IPS DF 4.7 (cell line): ENCODE measurements at regions not wholly inside any gene's neighbourhood (a gene's known extent, or its start where the extent isn't known, plus 50 kb on each side); places are given as distances from the start of the nearest gene placed in this dataset.

Source experiments
- DNase-seq: peaks from one replicate; pipeline ENCODE4 v3.0.0-alpha.2; 2013; ENCODE audit warnings: low spot score; ENCODE audit errors: extremely low read depth

DNA sequence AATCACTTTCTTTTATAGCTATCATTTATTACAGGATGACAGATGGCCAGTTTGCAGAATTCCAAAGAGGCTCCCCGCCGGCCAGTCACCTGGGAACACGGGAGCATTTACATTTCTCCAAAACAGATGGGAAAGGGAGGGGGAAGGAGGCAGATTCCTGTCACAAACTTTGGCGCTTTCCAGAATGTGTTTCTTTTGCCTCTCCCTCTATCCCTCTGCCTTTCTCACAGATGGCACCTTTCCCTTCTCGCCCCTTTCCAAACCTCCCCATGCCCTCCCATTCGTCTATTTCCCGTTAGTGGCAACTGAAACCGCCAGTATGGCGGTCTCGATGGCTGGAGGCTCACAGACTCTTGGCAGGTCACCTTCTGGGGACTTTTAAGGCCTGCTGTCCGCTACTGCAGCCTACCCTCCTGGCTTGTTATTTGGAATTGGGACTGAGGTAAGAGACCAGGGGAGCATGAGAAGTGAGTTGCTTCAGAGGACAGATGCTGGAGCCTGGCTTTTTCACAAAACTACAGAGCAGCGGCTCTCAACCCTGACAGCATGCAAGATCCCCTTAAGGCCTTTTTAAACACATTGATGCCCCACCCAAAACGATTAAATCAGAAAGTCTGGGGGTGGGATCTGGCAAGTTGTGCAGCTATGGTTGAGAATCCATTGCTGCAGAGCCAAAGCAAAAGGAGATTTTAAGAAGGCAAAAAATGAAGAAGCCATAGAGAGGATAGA lies 161.5 kb upstream of the VASH1 start:
- no peak for DNase-seq

DNA sequence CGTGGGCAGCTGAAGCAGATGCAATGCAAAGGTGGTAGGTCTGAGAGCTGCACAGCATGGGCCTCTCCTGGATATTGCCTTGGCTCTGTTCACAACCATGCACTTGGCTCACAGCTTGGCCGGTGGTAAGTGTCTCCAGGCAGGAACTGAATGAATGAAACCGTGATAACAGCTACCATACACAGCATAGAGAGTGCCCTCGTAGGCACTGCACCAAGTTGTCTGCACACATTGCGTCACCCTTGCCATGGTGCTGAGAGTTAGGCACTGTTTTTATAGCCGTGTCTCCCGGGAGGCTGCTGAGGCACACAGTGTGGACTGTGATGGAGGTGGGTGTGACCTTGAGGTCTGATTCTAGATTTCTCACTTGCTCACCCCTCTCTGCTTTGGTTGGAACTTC lies 157.6 kb upstream of the VASH1 start:
- DNase-seq = no peak

DNA sequence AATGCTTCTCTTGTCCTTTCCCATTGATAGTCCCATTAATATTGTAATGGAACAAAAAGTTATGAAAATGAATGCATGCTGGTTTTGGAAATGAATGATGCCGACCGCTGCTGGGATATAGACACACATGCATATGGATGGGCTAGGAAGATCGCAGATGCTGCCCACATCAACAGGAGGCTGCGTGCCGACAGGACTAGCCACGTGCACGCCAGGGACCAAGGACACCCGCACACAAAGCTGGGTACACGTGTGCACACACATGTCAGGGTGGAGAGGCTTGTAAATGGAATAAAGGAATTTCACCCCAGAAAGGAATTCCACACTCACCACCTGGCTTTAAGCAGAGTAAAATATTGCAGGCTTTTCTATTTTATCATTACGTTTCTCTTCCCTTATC lies 153.8 kb upstream of the VASH1 start:
- no peak for DNase-seq

DNA sequence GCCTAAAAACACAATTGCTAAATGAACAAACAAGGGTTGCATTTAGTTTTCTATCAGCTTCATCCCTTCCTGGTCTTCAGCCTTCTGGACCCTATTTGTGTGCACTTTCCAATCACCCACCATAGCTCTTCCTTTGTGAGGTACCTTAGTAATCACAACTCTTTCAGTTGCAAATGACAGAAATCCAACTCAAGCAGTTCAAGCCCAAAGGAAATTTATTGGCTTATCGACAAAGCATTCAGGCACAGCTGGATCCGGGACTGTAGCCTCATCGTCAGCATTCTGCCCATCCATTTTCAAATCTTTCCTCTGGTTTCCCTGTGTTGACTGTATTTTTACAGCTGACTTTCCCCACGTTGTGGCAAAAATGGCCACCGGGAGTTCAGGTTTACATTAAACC lies 148.6 kb upstream of the VASH1 start:
- peak; percentile 9 for DNase-seq

DNA sequence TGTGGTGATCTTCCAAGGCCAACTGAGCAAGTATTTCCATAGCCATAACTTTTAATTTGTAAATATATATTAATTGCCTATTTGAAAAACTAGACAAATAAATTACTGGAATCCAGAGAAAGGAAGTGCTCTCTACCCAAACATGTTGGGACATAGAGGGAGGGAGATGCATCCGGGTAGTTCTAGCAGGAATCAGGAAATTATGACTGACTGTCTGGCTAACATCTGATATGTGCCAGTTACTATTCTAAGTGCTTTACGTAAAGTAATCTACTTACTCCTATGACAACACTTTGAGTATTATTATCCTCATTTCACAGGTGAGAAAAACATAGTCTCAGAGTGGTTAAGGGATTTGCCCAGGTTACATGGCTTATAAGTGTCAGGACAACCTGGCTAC lies 147.7 kb upstream of the VASH1 start:
- DNase-seq = no peak

DNA sequence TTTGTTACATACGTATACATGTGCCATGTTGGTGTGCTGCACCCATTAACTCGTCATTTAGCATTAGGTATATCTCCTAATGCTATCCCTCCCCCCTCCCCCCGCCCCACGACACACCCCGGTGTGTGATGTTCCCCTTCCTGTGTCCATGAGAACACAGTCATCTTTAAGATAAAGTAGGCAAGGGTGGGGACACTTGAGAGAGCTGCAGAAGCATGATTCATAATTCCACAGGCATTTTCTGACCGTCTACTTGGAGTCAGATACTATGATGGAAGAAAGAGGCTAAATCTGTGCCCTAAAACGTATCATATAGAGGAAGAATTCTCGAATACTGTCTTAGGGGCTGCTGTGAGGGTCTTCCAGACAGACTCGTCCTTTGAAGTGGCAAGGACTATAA lies 145.9 kb upstream of the VASH1 start:
- no peak for DNase-seq

DNA sequence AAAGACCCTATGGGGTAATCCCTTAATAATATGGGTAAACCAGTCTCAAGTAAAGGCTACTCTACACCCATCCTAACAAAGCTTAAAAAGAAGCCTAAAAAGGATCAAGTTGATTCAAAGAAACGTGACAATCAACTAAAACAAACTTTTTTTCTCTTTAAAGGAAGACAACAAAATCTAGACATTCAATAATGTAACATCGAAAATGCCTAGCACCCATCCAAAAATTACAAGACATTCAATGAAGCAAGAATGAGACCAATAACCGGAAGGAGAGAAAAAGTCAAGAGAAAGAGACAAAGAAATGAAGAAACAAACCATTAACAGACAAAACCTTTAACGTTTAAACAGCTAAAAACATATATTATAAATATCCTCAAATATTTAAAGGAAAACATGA lies 143.8 kb upstream of the VASH1 start:
- DNase-seq = no peak

DNA sequence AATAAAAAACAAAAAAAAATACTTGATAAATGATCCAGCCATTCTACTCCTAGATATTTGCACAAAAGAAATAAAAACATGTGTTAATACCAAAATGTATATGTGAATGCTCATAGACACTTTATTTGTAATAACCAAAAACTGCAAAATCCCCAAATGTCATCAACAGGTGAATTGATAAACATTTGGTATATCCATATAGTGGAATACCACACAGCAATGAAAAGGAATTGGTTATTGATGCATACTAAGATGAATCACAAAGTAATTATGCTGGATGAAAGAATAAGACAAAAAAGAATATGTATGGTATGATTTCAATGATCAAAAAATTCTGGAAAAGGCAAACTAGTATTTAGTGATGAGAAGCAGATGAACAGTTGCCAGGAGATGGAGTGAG lies 124.7 kb upstream of the VASH1 start:
- no peak for DNase-seq

DNA sequence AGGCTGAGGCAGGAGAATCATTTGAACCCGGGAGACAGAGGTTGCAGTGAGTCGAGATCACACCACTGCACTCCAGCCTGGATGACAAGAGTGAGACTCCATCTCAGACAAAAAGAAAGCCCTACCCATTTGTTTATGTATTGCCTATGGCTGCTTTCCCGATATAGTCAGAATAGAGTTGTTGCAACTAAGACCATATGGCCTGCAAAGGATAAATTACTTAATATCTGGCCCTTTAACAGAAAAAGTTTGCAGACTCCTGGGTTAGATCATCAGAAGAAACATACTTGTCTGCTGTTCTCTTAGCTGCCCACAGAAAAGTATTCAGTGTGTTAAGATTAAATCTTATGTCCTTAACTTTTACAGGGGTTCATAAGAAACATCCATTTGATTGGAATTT lies 122.4 kb upstream of the VASH1 start:
- DNase-seq = no peak

DNA sequence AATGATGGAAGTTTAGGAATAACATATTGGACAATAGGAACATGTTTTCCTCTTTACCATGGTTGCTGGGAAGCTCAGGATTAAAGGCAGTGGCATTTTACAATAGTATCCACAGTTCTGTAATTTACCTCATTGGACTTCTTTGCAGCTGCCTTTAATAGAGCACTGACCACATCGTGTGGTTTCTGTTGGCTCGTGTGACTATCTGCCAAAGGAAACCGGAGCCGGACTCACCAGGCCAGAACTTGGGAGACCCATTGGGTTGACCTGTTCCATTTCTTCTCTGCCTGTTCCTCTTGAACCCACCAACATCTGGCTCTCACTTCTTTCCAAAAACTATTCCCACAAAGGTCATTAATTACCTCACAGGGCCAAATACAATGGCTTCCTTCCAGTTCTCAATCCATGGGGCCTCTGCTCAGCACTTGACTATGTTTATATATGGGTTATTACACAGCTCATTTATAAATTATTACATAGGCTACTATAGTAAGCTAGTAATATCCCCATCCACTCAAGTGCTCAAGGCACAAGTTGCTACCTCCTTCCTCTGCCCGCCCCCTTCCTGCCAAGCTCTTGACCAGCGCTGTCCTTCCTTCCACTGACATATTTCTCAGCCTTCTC lies 121.5 kb upstream of the VASH1 start:
- DNase-seq = no peak

DNA sequence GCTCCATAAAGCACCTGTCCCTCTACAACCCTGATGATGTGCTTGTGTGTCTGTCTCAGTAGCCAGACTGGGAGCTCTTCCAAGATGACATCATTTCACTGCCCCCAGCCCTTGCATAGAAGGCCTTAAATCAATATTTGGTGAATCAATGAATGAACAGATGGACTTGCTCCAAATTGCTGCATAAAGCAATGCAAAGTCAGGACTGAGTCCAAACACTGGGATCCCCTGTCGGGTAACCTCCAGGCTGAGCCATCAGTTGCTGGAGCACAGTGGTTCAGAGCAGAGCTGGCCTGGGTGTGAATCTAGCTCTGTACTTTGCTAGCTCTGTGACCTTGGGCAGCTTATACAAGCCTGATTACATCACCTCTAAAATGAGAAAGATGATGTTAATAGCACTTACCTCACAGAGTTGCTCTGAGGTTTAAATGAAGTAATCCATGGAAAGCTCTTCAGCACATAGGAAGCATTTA lies 120.3 kb upstream of the VASH1 start:
- DNase-seq = no peak

DNA sequence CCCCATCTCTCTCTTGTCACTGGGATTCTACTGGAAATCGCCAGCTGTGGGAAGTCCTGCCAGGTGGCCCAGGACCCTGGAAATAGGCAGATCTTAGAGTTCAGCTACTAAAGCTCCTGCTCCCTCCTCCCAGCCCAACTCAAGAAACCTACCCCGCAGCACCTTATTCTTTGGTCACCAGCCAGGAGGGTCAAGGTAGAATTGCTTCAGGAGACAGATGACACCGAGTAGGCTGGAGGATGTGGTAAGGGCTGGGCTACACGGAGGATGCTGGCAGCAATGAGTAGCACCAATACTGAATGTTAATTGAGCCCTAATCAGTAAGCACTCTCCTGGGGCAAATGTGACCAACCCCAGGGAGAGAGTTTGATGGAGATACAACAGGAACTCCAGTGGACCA lies 119.7 kb upstream of the VASH1 start:
- DNase-seq = no peak

DNA sequence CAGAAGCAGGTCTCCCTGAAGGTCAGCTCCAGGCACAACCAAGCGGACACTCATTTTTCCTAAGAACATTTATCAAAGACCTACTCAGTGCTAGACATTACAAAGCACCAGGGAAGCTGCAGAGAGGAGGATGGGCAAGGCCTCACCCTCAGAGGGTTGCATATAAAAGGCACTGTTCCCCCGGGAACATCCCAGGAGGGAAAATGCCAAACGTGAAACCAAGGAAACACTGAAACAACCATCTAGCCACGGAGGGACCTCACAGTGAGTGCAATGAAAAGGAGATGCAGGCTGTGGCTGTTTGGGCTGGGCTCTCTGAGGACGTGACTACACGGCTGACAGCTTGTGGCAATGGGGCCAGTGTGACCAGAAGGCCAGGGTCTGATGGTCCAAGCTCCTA lies 117.4 kb upstream of the VASH1 start:
- DNase-seq = no peak

DNA sequence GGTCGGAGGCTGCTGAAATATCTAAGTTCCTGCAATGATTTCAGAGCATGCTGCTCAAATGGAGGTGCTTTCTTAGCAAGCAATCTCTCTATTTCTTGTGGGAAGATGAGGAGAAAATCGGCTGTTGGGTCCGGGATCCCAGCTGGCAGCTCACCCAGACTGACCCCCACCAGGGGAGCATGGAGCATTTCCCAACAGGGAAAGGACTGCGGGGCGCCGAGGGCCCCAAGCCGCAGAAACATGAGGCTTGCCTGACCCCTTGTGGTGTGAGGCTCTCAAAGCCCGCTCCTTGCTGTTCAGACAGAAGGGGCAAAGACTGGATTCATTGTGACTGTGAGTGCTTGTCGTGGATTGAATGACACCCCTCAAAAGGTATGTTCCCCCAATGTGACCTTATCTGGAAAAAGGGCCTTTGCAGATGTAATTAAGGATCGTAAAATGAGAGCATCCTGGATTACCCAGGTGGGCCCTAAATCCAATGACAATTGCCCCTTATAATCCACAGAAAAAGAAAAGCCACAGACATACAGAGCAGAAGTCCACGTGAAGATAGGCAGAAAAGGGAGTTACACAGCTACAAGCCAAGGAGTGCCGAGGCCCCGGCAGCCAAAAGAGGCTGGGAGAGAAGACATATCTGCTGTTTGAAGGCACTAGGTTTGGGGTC lies 116.3 kb upstream of the VASH1 start:
- no peak for DNase-seq

DNA sequence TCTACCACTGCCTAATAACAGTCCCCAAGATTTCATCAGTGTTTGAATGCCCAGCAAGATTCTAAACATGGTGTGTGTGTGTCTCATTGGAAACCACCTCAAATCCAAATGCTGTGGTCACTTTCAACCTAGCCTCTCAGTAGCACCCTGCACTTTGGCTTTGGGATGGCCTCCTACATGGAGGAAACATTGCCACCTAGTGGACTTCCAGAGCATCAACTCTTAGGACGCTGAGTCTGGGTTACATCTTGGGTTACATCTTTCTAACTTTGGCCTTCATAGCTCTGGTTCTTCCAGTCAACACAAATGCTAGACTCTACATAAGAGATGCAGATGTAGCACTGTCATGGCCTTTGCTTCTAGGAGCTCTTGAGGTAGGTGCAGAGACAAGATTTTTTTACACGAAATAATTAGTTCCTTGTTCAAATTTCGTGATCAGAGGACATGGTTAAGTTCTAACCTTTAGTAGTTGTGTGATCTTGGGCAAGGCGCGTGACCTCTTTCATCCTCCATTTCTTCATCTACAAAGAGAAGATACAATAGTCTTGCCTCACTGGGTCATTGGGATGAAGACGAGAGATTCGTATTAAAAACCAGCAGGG lies 113.5 kb upstream of the VASH1 start:
- no peak for DNase-seq

DNA sequence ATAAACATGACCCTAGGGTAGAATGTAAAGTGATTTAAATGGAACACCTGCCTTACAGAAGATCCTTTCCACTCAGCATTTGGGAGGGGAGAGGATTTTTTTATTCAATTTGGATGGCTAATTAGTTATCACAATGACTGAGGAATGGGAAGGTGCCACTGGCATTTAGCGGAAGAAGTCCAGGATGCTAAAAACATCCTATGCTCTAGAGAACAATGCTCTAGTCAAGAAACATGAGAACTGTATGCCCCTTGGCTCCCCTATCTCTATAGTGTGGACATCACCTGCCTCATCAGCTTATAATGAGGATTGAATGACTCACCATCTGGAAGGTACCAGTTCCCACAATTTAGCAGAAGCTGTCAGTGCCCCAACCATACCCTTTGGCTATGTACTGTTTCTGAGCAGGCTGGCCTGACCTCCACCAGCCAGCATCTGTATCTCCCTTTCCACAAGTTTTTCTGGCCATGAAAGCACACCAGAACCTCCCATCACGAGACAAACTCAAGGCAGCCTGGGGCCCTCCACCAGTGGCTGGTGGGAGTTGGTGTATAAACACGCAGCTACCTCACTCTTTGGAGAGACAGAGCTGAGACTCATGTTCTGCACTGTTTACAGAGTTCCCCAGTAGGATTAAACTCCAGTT lies 109.7 kb upstream of the VASH1 start:
- no peak for DNase-seq

DNA sequence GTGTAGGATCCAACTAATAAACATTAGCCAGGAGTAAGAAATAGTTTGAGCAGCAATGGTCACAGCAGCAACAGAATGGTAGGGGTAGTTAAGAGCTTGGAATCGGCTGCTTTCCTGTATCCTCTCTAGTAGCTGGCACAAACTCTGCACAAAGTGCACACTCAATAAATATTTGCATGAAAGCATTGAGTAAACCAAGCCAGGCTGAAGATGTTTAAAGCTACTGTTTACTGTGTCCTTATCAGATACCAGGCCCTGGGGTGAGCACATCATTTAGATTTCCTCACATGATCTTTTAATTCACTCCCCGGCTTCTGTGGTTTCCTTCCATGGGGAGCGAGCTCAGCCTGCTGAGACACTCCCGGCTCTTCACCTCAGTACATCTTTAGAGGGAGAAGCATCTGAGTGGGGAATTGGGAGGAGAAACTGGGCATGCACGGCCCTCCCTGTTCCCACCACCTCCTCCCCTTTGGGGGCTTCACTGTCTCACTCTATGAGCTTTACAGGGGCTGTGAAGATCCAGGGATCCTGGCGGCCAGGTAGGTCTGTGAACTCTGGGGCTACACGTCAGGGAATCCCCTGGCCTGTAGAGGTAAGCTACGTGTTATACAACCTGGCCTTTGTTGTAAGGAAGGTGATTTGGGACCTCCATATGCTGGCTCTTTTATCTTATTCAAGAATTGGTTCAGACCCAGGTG lies 107.2 kb upstream of the VASH1 start:
- DNase-seq = no peak

DNA sequence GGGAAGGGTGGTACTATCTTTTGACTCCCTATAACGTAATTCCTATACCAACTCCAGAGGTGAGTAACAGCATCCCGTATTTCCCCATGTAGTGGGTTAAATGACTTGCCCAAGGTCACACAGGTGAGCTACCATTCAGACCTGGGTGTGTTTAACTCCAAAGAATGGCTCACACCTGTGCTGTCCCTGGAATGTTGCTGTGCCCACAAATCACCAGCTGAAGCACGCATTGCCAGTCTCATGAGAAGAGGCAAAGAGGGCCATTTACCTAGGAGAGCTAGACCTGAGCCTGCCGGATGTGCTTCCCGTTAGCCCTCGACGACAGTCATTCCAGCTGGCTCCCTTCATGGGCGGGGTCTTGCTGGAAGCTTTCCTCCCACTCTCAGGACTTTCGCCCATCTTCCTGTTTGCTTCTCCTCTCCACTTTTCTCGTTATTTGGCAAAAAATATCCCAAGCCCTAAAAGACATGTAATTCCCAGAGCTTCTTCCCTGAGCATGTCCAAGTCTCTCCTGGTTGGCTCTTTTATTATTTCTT lies 106.6 kb upstream of the VASH1 start:
- DNase-seq = no peak

DNA sequence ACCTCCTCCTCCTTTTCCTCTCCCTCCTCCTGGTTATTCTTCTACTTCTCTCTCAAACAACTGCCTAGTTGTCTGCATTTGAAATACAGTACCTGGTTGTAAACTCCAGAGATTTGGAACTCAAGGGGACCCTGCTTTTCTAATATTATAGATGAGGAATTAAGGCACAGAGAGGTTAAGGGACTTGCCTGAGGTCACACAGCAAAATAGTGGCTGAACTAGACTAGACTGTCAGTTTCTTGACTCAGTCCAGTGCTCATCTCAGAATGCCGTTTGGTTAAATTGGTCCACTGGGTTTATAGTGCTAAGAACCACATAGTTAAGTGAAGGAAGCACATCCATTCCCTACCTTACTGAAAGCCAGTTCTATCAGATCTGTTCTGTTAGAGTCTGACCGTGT lies 105.9 kb upstream of the VASH1 start:
- no peak for DNase-seq

DNA sequence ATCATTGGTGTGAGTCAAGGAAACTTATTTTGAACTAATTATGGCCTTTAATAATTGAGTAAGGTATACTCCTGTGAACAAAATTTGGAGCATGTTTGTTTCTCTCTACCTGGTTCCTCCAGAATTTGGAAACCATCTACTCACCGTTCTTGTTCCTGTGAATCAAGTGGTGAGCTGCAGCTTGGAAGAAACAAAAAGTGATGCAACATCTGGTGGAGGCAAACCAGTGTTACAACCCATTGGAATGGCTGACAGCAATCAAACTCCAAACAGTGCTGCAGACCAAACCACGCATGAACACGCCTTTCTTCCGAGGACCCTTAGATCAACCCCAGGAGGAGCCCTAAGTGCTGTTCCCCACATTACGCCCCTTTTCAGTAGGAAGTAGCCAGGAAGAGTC lies 104.7 kb upstream of the VASH1 start:
- DNase-seq = no peak

DNA sequence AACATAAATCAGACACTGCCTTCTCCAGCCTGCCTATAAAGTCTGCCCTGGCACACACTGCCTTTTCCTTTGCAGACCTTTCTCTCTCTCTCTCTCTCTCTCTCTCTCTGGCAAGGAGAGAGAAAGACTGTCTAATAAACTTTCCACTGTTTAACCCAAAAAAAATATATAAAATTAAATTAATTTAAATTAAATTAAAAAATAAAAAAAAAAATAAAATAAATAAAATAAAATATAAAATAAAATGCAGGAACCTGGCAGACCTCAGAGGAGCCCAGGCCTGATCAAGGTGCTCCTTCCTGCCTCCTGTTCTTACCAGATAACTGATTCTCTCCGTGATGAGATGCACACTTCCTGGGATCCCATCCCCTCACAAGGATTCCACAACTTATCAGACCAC lies 103.9 kb upstream of the VASH1 start:
- no peak for DNase-seq
